Stimulated activated CD4-positive, alpha-beta T cell treated with anti-CD3 and anti-CD28 coated beads, Interleukin-2, amount 100 ng/mL, for 48 hours (primary cell): ENCODE measurements at regions not wholly inside any gene's neighbourhood (a gene's known extent, or its start where the extent isn't known, plus 50 kb on each side); places are given as distances from the start of the nearest gene placed in this dataset.
"Not testable (repeated sequence)": the region's sequence is repeated elsewhere in the genome, so short reads cannot be mapped to it uniquely, and the experiment has no call there.

Experiments used
- DNase-seq, 2 donors: peaks; one replicate each; pipeline ENCODE4 v3.0.0-alpha.2; 2020

DNA sequence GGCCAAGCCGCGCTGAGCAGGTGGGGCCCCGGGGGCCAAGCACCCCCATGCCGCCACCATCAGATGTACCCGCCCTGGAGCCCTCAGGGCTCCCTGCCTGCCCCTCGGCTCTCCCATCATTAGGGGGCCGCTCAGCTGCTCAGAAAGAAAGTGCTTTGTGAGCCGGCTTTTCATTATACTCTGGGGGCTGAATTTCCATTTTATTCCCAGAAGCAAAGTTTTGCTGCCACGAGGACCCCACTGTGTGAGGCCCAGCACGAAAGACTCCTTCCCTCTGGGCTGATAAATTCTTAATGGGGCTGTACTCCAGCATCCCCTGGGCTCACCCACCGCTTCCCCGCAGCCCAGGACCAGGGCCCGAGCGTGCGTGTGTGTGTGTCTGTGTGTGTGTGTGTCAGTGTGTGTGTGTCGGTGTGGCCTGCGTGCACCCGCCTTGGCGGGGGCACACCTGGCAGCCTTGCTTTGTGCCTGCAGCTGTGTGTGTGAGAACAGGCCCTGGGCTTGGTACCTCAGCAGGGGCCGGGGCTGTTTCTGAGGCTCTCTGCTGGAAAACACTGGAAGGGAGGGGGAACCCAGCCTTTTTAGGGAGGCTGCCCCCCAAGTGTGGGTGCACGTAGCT is 103.0 kb upstream of the GSE1 start:
- DNase-seq = no peak

- no peak for DNase-seq
Observed at GRCh38 chr16:85511938-85512807, 100.9 kb upstream of the GSE1 start.

- no peak for DNase-seq
Observed at GRCh38 chr16:85512808-85513115, 100.4 kb upstream of the GSE1 start.

DNA sequence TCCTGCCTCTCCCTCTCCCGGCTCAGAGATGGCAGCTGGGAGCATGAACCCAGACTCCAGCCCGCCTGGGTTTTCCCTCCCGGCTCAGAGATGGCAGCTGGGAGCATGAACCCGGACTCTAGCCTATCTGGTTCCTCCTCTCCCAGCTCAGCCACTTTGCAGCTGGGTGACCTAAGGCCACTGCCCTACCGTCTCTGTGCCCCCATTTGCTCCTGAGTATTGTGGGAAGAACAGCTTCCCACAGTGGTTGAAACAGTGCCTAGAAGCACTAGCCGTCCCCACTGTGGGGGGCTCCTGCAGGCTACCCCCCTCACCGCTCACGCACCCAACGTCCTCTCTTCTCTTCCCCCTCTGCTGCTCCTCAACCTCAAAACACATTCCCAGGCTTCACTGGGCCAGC is 99.9 kb upstream of the GSE1 start:
- DNase-seq = no peak

DNA sequence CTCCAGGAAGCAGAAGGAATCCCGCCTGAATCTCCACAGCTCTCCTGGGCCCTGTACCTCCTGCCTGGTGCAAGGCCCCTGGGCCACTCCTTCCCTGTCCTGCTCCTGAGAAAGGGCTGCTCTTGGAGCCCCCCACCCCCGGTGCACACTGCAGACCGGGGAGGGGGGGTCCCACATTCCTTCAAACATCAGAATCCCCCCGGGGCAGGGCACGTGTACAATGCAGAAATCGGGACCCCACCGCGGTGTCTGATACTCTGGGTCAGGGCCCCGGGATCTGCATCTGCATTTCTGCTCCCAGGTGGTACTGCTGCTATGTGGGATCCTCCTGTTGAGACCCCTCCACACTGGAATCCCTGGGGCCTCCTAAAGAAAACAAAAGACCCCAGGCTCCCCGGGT is 99.5 kb upstream of the GSE1 start:
- no peak for DNase-seq

- no peak for DNase-seq
Observed at GRCh38 chr16:85514295-85514597, 98.9 kb upstream of the GSE1 start.

DNA sequence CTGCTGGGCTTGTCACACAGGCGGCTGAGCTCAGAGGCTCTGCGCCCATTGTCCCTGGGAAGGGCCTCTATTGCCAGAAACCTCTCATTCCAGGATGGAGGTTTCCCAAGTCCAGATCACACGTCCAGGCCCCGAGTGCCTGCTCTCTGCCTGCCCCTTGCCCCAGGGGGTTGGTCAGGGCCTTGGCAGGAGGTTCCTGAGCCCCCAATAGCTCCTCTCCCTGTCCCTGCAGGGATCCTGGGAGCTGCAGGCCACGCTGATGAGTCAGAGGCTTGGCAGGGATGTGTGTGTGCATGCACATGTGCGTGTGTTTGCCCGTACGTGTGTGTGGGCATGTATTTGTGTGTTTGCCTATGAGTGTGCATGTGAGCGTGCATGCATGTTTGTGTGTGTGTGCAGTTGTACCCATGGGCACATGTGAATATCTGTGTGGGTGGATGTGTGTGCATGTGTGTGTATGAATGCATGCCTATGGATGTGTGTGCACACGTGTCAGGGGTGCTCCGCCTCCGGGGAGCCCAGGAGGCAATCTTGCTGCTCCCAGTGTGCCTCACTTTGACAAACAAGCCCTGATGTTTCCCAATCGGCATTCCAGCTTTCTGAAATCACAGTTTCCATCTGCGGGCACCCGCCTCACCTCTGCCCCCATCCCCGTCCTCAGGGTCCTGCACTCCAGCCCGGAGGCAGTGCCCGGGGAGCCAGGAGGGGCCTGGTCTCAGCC is 98.4 kb upstream of the GSE1 start:
- no peak for DNase-seq

GRCh38 chr16:85515319-85515745 is 97.8 kb upstream of the GSE1 start:
- DNase-seq = no peak

DNA sequence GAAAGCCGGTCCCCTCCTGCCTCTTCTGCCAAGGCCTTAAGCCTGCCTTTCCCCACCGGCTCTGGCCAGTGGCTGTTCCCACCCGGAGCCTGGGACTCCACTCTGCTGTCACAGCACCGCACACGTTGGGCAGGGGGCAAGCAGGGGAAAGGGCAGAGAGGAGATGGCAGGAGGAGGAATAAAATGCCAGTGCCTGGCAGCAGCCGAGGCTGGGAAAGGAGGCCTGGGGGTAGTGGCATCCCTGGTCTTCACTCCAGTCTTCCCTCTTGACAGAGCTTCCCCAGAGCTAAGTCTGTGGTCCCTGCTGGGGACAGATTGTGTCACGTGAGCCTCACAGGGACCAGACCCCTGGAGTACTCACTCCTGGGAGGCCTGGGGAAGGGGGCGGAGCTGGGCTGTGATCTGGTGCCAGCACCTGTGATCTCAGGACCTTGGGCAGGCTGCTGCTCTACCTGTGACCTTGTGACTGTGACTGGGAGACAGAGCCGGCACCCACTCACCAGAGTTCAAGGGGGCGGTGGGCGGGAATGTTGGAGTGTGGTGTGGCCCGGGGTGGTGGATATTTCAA is 97.2 kb upstream of the GSE1 start:
- DNase-seq = no peak

GRCh38 chr16:85517154-85517553 is 96.0 kb upstream of the GSE1 start:
- no peak for DNase-seq

DNA sequence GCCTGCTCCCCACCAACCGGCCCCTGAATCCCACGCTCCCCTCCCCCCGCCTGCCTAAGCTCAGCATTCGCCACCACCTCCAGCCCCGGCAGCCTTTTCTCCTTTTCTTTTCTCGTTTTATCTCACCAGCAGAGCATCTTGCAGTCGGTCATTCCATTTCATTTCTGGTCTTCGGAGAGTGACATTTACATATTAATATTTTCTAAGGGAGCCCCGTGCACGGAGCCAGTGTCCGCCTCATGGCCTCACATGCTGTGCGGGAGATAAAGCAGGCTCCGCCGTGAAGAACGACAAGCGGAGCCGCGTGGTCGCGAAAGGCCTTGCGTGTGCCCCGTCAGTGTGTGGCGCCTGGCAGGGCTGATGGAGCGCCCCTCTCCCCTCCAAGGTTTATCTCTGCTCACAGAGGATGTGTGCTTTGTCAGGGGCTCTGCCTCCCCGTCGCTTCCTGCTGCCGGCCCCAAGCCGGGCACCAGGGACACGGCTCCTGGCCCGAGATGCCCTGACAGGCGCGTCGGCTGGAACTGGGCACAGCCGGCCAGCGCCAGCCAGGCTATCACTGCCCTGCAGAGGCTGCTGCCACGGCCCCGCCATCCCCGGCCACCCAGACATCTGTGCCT is 95.5 kb upstream of the GSE1 start:
- DNase-seq = no peak

- DNase-seq = no peak
Observed at GRCh38 chr16:85518398-85519049, 94.6 kb upstream of the GSE1 start.

DNA sequence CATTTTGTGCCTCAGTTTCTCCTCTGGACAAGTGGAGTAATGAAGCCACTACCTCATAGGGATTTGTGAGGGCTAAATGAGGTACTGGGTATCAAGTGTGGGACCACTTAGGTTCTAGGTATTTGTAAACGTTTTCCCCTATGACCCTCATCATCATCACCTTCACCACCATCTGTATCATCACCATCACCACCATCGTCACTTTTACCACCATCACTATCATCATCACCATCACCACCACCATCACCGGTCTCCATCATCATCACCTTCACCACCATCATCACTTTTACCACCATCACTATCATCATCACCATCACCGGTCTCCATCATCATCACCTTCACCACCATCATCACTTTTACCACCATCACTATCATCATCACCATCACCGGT is 94.1 kb upstream of the GSE1 start:
- not testable (repeated sequence) for DNase-seq

- DNase-seq = no peak
Observed at GRCh38 chr16:85519540-85520231, 93.4 kb upstream of the GSE1 start.

- DNase-seq = no peak
Observed at GRCh38 chr16:85520853-85521521, 92.1 kb upstream of the GSE1 start.

- no peak for DNase-seq
Observed at GRCh38 chr16:85521552-85522307, 91.4 kb upstream of the GSE1 start.

GRCh38 chr16:85522308-85522841 is 90.7 kb upstream of the GSE1 start:
- DNase-seq = no peak

DNA sequence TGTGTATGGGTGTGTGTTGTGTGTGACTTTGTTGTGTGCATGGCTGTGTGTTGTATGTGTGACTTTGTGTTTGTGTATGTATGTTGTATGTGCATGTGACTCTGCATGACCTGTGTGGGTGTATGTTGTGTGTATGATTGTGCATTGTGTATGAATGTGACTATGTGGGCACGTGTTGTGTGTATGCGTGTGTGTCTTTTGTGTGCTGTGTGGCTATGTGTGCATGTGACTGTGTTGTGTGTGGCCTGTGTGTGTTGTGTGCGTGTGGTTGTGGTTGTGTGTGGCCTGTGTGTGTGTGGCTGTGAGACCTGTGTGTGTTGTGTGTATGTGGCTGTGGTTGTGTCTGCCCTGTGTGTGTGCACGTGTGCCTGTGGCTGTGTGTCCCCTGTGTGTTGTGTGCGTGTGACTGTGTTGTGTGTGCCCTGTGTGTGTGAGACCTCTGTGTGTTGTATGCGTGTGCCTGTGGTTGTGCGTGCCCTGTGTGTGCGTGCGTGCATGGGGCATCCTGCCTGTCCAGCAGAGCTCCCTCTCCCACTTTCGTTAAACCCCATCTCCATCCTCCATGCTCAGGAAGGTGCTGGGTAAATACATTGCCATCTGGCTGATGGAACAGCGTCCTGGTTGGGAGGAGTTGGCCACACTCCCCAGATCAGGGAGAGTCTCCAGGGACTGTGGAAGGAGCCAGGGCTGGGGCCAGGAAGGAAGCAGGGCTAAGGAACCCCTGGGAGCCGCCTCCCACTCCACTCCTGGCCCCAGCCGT is 90.1 kb upstream of the GSE1 start:
- DNase-seq = no peak

- DNase-seq = no peak
Observed at GRCh38 chr16:85523602-85524364, 89.3 kb upstream of the GSE1 start.
